ENCODE measurements at regions not wholly inside any gene's neighbourhood (a gene's known extent, or its start where the extent isn't known, plus 50 kb on each side); places are given as distances from the start of the nearest gene placed in this dataset.

DNA sequence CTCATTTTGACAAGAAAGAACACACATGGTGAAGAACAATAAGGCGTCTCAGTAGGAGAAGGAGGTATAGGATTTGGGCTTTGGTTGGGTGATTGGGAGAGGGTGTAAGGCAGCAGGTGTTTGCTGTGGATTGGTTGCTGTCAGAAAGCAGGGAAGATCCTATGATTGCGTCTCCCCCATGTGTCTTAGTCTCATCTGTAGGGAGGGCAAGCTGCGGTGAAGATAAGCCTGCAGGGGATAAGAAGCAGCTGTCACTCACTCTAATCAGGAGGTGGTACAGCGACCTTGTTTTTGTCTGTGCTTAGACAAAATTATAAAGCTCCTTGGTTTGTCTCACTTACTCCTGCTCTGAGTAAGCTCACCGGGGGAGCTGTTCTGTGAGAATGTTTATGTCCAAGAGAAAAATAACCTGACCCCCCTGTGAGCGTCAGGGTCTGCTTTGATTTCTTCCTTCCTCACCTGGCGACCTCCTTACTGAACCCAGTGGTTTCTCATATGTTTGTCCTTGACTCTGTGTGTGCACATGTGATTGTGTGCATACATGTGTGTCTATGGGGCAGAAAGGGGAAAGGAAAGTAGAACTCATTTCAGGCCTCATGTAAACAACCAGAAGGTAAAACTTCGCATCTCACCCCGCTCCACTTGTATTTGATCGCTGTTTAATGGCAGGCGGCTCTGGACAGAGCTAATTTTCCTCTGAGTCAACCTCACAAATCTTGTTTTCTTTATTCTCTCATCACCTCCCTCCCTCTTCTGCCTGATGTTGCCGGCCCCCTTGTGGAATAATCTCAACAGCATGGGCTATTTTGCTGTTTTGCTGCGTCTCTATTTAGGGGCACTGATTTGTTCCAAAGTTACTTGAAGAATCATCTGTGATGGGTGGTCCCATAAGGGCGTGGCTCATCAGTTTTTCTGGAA lies 105.6 kb downstream of the TENT4A start:
- TF ChIP-seq, protein P1, sequence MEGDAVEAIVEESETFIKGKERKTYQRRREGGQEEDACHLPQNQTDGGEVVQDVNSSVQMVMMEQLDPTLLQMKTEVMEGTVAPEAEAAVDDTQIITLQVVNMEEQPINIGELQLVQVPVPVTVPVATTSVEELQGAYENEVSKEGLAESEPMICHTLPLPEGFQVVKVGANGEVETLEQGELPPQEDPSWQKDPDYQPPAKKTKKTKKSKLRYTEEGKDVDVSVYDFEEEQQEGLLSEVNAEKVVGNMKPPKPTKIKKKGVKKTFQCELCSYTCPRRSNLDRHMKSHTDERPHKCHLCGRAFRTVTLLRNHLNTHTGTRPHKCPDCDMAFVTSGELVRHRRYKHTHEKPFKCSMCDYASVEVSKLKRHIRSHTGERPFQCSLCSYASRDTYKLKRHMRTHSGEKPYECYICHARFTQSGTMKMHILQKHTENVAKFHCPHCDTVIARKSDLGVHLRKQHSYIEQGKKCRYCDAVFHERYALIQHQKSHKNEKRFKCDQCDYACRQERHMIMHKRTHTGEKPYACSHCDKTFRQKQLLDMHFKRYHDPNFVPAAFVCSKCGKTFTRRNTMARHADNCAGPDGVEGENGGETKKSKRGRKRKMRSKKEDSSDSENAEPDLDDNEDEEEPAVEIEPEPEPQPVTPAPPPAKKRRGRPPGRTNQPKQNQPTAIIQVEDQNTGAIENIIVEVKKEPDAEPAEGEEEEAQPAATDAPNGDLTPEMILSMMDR (conservative IDR thresholded peaks at IDR 0.05; ENCODE audit: low read depth, low read length), result no peak
- H3K4me3 ChIP-seq (ENCODE audit: low read depth, low read length), result no peak overlapping the region
- no peak for DNase-seq (ENCODE audit: low read depth)

DNA sequence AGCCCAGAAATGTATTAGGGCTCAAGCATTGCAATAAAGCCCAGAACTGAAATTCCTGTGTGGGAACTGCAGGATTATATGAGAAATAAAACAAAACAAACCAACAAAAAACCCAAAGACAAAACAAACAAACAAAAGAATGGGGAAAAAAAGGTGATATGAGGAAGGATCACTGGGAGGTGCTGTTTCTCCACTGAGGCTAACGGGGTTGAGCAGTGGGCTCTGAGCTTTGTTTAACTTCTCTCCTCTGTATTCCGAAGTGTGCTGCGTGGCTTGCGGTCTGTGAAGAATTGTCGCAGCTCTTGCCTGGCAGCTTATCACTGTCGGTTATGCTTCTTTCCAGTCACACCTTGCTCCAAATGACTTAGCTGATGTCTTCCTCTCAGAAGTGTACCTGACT lies 106.3 kb downstream of the TENT4A start:
- no peak overlapping the region for H3K4me3 ChIP-seq (ENCODE audit: low read depth, low read length)
- TF ChIP-seq, protein P1 (conservative IDR thresholded peaks at IDR 0.05; ENCODE audit: low read depth, low read length), result no peak
- DNase-seq (ENCODE audit: low read depth), result no peak

DNA sequence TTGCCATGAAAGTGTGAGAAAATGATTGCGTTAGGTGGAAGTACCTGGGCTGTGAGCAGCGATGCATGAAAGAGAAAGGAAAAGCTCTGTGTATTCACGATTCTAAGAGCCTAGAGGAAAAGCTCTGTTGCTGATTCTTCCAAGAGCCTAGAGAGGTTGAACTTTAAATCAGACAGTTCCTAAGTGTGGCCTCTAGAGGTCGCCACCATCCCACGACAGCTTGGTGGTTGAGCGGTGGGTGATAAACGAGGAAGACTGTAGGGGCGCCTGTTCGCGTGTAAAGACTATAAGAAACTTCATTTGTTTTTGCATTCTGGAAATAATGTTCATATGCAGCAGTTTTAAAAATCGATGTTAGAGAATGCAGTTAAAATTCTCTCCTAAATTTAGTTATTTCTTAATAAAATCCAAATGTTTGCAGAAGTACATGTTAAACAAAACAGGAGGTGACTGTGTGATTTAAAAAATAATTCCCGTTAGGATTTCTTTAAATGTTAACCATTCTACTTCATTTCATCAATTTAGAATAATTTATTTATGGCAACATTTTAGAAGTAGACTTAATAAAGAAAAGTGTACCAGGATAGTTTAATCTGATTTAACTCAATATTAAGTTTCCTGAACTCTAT lies 107.7 kb downstream of the TENT4A start:
- no peak overlapping the region for H3K4me3 ChIP-seq (ENCODE audit: low read depth, low read length)
- DNase-seq (ENCODE audit: low read depth), result peak; percentile 20
- TF ChIP-seq, protein P1 (conservative IDR thresholded peaks at IDR 0.05; ENCODE audit: low read depth, low read length), result peak; percentile 65

DNA sequence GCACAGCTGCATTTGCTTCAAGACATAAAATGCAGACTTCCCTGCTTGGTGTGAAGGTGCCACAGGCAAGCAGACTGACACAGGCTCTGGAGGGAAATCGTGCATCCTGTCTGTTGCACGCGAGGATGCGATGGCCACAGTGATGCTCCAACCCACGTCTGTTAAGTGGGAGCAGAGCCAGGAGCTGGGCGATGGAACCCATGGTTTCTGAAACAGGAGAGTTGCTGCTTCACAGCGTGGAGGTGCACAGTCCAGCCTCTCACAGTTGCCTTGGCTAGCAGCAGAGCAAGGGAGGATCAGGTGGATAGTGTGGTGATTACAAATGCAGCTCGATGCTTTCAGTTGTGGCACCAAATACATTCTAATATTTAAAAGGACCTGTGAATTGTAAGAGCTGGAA lies 108.8 kb downstream of the TENT4A start:
- no peak overlapping the region for H3K4me3 ChIP-seq (ENCODE audit: low read depth, low read length)
- TF ChIP-seq, protein P1 (conservative IDR thresholded peaks at IDR 0.05; ENCODE audit: low read depth, low read length), result no peak
- no peak for DNase-seq (ENCODE audit: low read depth)

DNA sequence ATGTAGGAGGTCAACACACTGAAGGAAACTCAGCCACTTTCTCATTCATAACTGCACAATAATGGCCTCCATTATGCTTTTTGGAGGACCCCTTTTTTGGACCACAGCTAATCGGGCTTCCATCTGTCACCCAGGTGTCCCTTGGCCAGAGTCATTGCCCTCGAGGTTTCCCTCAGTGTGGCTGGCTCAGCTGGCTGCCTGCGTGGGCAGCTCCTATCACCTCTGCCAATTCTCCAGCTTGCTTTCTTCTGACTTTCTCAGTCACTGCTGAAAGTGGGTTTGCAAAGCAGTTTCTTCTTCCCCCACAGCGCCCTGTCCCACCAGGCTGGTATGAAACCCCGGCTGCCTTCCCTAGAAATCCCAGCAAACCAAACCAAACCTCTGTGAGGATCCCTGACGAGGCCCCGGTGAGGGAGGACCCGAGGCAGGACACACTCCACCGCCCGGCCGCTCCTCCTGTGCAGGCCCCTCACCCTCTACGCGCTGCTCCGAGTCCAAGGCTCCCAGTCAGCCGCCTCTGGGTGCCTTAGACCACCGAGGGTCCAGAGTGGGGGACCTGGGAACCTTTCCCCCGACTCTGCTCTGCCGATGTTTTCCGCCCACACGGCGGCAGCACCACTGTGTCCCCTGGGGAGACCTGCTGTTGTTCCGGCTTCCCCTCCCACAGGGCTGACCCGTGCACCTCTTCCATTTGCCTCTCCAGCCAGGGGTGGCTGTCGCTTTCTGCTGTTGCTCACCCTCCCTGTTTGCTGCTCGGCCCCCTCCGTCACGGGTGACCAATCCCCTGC lies 109.5 kb downstream of the TENT4A start:
- no peak overlapping the region for H3K4me3 ChIP-seq (ENCODE audit: low read depth, low read length)
- no peak for DNase-seq (ENCODE audit: low read depth)

DNA sequence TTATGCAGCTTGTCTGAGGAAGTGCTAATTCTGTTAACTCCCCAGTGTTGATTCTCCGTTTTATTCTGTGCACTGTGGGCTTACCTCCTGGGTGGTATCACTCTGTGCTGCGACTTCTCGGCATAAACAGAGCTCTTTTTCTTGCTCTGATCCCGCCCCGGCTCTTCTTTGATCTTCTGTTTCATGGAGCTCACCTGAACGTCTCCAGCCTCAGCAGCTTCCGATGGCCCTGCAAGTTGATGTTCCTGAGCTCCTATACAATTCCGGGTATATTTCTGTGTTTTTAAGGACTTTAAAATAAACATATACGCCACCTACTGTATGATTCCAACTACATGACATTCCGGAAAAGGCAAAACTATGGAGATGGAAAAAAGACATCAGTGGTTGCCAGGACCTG lies 110.8 kb downstream of the TENT4A start:
- no peak for DNase-seq (ENCODE audit: low read depth)
- TF ChIP-seq, protein P1 (conservative IDR thresholded peaks at IDR 0.05; ENCODE audit: low read depth, low read length), result no peak
- no peak overlapping the region for H3K4me3 ChIP-seq (ENCODE audit: low read depth, low read length)

More for the DNA sequence above, 109.5 kb downstream of the TENT4A start:
- TF ChIP-seq, protein P1 (conservative IDR thresholded peaks at IDR 0.05; ENCODE audit: low read depth, low read length), result no peak

All from choroid plexus epithelial cell (primary cell).